Kidney (tissue), 13 donors: ENCODE measurements at regions not wholly inside any gene's neighbourhood (a gene's known extent, or its start where the extent isn't known, plus 50 kb on each side); places are given as distances from the start of the nearest gene placed in this dataset.
A peak's percentile ranks its signal among the peaks of the same experiment; 100 is the strongest.

Source experiments
- DNase-seq, 5 donors: peaks; one replicate each; pipeline ENCODE4 v3.0.0-alpha.2; 2013 to 2020
- FAIRE-seq: peaks from 2 replicates; lab custom pipeline; 2012; peaks lifted over from hg19 to GRCh38; lab: Jason Lieb, UNC
- H3K27ac ChIP-seq, 2 donors: one replicate each; pipeline ENCODE4 v1.7.0; 2013; ENCODE audit warnings: low read depth in 2 of 2, low read length in 2 of 2, inconsistent platforms in 1 of 2
- H3K27me3 ChIP-seq: one replicate; pipeline ENCODE4 v1.7.1; 2013; ENCODE audit warnings: low read length, inconsistent platforms; ENCODE audit not compliant: control insufficient read depth, insufficient read depth
- H3K36me3 ChIP-seq, 3 donors: one replicate each; pipeline versions ENCODE4 v1.7.0 to v1.7.1; 2013; ENCODE audit warnings: low read length in 3 of 3, control low read depth in 1 of 3, inconsistent platforms in 1 of 3; ENCODE audit not compliant: insufficient read depth in 3 of 3, control insufficient read depth in 2 of 3
- H3K4me1 ChIP-seq, 3 donors: one replicate each; pipeline versions ENCODE4 v1.7.0 to v1.7.1; 2013; ENCODE audit warnings: low read length in 3 of 3, inconsistent platforms in 1 of 3, low read depth in 1 of 3; ENCODE audit not compliant: control insufficient read depth in 2 of 3, insufficient read depth in 2 of 3
- H3K4me3 ChIP-seq, 3 donors: one replicate each; pipeline versions ENCODE4 v1.7.0 to v1.8.1; 2013; ENCODE audit warnings: low read length in 3 of 3, control low read depth in 1 of 3, inconsistent platforms in 1 of 3
- H3K9ac ChIP-seq, 3 donors: one replicate each; pipeline versions ENCODE4 v1.7.0 to v1.7.1; 2013; ENCODE audit warnings: low read length in 3 of 3, control low read depth in 1 of 3, inconsistent platforms in 1 of 3
- H3K9me3 ChIP-seq, 3 donors: one replicate each; pipeline versions ENCODE4 v1.7.0 to v1.7.1; 2013; ENCODE audit warnings: low read length in 3 of 3, control low read depth in 1 of 3, inconsistent platforms in 1 of 3; ENCODE audit not compliant: control insufficient read depth in 2 of 3, insufficient read depth in 1 of 3
- intact Hi-C: fragments of 100-400 bp; cut with DNase I; formaldehyde crosslinking; loops from one replicate; pipeline ENCODE4 v1.11.1; 2022
- TF ChIP-seq, protein P1 (sequence below): IDR thresholded peaks from 3 replicates; pipeline ENCODE4 v1.5.1; 2012; ENCODE audit warnings: mild to moderate bottlenecking, moderate library complexity, borderline replicate concordance; ENCODE audit not compliant: insufficient read depth; ENCODE audit errors: extremely low read depth
- donor health status: control.
- donor health status: control.
- donor health status: control.
- donor health status: control.
- donor health status: control.
- donor health status: DM: yes; HTN: yes; CAD: no.
- donor health status: Normal renal cell carcinoma (clear cell type).

- intact Hi-C loops: no loop called here
- DNase-seq: no peak
- H3K9me3 ChIP-seq: no peaks in the 10 kb centered on the region
- no peaks in the 10 kb centered on the region for H3K36me3 ChIP-seq
- no peak overlapping the region for H3K27ac ChIP-seq
- H3K4me1 ChIP-seq: no peaks in the 10 kb centered on the region
- H3K4me3 ChIP-seq: no peak overlapping the region
- H3K9ac ChIP-seq: no peak overlapping the region
- FAIRE-seq: no peak
- H3K27me3 ChIP-seq: no peaks in the 10 kb centered on the region
- TF ChIP-seq, protein P1, sequence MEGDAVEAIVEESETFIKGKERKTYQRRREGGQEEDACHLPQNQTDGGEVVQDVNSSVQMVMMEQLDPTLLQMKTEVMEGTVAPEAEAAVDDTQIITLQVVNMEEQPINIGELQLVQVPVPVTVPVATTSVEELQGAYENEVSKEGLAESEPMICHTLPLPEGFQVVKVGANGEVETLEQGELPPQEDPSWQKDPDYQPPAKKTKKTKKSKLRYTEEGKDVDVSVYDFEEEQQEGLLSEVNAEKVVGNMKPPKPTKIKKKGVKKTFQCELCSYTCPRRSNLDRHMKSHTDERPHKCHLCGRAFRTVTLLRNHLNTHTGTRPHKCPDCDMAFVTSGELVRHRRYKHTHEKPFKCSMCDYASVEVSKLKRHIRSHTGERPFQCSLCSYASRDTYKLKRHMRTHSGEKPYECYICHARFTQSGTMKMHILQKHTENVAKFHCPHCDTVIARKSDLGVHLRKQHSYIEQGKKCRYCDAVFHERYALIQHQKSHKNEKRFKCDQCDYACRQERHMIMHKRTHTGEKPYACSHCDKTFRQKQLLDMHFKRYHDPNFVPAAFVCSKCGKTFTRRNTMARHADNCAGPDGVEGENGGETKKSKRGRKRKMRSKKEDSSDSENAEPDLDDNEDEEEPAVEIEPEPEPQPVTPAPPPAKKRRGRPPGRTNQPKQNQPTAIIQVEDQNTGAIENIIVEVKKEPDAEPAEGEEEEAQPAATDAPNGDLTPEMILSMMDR: no peak
Observed at GRCh38 chr13:38618336-38618735, 68.5 kb upstream of the FREM2 start.

DNA sequence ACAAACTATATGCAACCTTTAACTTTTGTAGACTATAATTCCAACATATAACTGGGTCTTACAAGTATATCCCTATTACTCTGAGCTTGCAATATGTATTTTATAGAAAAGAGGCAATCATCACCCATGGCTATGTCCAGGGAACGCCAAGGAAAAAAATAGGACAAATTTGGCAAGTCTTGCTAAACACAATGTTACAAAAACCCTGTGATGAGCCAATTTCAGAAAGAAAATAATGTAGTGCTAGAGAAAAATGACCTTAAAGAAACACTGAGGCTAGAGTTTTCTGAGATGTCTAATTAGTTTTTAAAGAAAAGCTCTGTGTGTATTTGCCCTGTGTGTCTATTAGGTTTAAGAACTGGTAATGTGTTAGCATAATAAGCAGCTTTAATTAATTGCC, 68.0 kb upstream of the FREM2 start:
- no peak for DNase-seq
- TF ChIP-seq, protein P1: no peak
- H3K4me1 ChIP-seq: no peaks in the 10 kb centered on the region
- no peak overlapping the region for H3K27ac ChIP-seq
- intact Hi-C loops: no loop called here
- no peaks in the 10 kb centered on the region for H3K27me3 ChIP-seq
- FAIRE-seq: no peak
- H3K4me3 ChIP-seq: no peak overlapping the region
- H3K9ac ChIP-seq: no peak overlapping the region
- no peaks in the 10 kb centered on the region for H3K36me3 ChIP-seq
- H3K9me3 ChIP-seq: no peaks in the 10 kb centered on the region

DNA sequence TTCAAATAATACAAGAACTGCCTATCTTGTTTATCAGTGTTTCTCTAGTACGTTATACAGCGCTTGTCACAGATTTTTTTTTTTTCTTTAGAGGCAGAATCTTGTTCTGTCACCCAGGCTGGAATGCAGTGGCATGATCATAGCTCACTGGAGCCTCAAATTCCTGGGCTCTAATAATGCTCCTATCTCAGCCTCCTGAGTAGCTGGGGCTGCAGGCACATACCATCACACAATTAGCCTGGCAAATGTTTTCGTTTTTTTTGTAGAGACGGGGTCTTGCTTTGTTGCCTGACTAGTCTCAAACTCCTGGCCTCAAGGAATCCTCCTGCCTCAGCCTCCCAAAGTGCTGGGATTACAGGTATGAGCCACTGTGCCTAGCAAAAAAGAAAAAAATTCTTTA, 66.0 kb upstream of the FREM2 start:
- H3K4me3 ChIP-seq: no peak overlapping the region
- no peak overlapping the region for H3K9ac ChIP-seq
- H3K27ac ChIP-seq: no peak overlapping the region
- intact Hi-C loops: no loop called here
- TF ChIP-seq, protein P1: no peak
- DNase-seq (no peak), FAIRE-seq (no peak)
- no peaks in the 10 kb centered on the region for H3K4me1 ChIP-seq
- no peaks in the 10 kb centered on the region for H3K9me3 ChIP-seq
- H3K36me3 ChIP-seq: no peaks in the 10 kb centered on the region
- no peaks in the 10 kb centered on the region for H3K27me3 ChIP-seq

- no peaks in the 10 kb centered on the region for H3K9me3 ChIP-seq
- intact Hi-C loops: no loop called here
- no peaks in the 10 kb centered on the region for H3K36me3 ChIP-seq
- no peaks in the 10 kb centered on the region for H3K27me3 ChIP-seq
- DNase-seq: no peak
- FAIRE-seq: no peak
- TF ChIP-seq, protein P1: no peak
- no peak overlapping the region for H3K27ac ChIP-seq
- peak overlapping the region in 1 of 3 donors; percentile 10 for H3K4me3 ChIP-seq
- H3K4me1 ChIP-seq: no peaks in the 10 kb centered on the region
- no peak overlapping the region for H3K9ac ChIP-seq
Observed at GRCh38 chr13:38624822-38625221, 62.1 kb upstream of the FREM2 start.
